Kidney tubule cell (primary cell): ENCODE measurements at regions not wholly inside any gene's neighbourhood (a gene's known extent, or its start where the extent isn't known, plus 50 kb on each side); places are given as distances from the start of the nearest gene placed in this dataset.

Experiments used
- DNase-seq: peaks from one replicate; pipeline ENCODE4 v3.0.0-alpha.2; 2018; ENCODE audit warnings: low spot score

GRCh38 chr2:181114021-181114420 lies 133.6 kb downstream of the UBE2E3 start:
- no peak for DNase-seq

GRCh38 chr2:181116261-181116660 lies 135.9 kb downstream of the UBE2E3 start:
- DNase-seq: no peak

- DNase-seq: no peak
These were observed 137.0 kb downstream of the UBE2E3 start for GRCh38 chr2:181117206-181117925.

GRCh38 chr2:181120625-181121024 lies 140.2 kb downstream of the UBE2E3 start:
- peak; percentile 11 for DNase-seq

- no peak for DNase-seq
These were observed 141.6 kb downstream of the UBE2E3 start for GRCh38 chr2:181121996-181122395.

- DNase-seq: no peak
These were observed 142.2 kb downstream of the UBE2E3 start for GRCh38 chr2:181122601-181123000.

GRCh38 chr2:181123798-181124231 lies 143.4 kb downstream of the UBE2E3 start:
- DNase-seq: no peak

GRCh38 chr2:181124497-181124896 lies 144.1 kb downstream of the UBE2E3 start:
- DNase-seq: no peak

GRCh38 chr2:181125359-181125758 lies 145.0 kb downstream of the UBE2E3 start:
- DNase-seq: no peak

GRCh38 chr2:181126311-181126868 lies 146.0 kb downstream of the UBE2E3 start:
- DNase-seq: no peak

GRCh38 chr2:181128199-181128598 lies 147.8 kb downstream of the UBE2E3 start:
- DNase-seq: no peak

- DNase-seq: no peak
These were observed 149.1 kb downstream of the UBE2E3 start for GRCh38 chr2:181129364-181130056.

GRCh38 chr2:181130686-181131085 lies 150.3 kb downstream of the UBE2E3 start:
- DNase-seq: no peak

- no peak for DNase-seq
These were observed 151.2 kb downstream of the UBE2E3 start for GRCh38 chr2:181131584-181131983.

GRCh38 chr2:181138816-181139215 lies 158.4 kb downstream of the UBE2E3 start:
- no peak for DNase-seq

- no peak for DNase-seq
These were observed 159.4 kb downstream of the UBE2E3 start for GRCh38 chr2:181139831-181140230.

- no peak for DNase-seq
These were observed 160.0 kb downstream of the UBE2E3 start for GRCh38 chr2:181140414-181140813.

GRCh38 chr2:181140928-181141327 lies 160.5 kb downstream of the UBE2E3 start:
- DNase-seq: no peak

GRCh38 chr2:181141676-181142075 lies 161.3 kb downstream of the UBE2E3 start:
- no peak for DNase-seq

GRCh38 chr2:181142514-181142913 lies 162.1 kb downstream of the UBE2E3 start:
- no peak for DNase-seq

GRCh38 chr2:181143790-181144300 lies 163.4 kb downstream of the UBE2E3 start:
- DNase-seq: no peak

- DNase-seq: no peak
These were observed 165.2 kb downstream of the UBE2E3 start for GRCh38 chr2:181145645-181146044.

- DNase-seq: no peak
These were observed 165.8 kb downstream of the UBE2E3 start for GRCh38 chr2:181146171-181146570.
